Keratinocyte (primary cell): ENCODE measurements at regions not wholly inside any gene's neighbourhood (a gene's known extent, or its start where the extent isn't known, plus 50 kb on each side); places are given as distances from the start of the nearest gene placed in this dataset.

Source experiments
- DNase-seq: peaks from one replicate; pipeline ENCODE4 v3.0.0-alpha.2; 2011; ENCODE audit warnings: low read depth, missing footprints, low spot score
- FAIRE-seq: peaks from 2 replicates; lab custom pipeline; 2011; peaks lifted over from hg19 to GRCh38; lab: Jason Lieb, UNC
- H2AFZ ChIP-seq: 2 replicates; pipeline ENCODE4 v1.6.0; 2012; ENCODE audit warnings: low read length, control low read depth, inconsistent platforms; ENCODE audit not compliant: control insufficient read depth
- H3K27ac ChIP-seq: 2 replicates; pipeline ENCODE4 v1.5.1; 2011; ENCODE audit warnings: low read length; ENCODE audit not compliant: control insufficient read depth, insufficient read depth
- H3K27me3 ChIP-seq: 3 replicates; pipeline ENCODE4 v1.6.0; 2011; ENCODE audit warnings: low read length; ENCODE audit not compliant: control insufficient read depth, insufficient read depth; ENCODE audit errors: extremely low read depth
- H3K36me3 ChIP-seq, 2 experiments: 2 replicates in 1 of 2; 3 replicates in 1 of 2; pipeline ENCODE4 v1.5.1; 2011; ENCODE audit warnings: low read length in 2 of 2, mild to moderate bottlenecking in 1 of 2; ENCODE audit not compliant: control insufficient read depth in 2 of 2, insufficient read depth in 2 of 2; ENCODE audit errors: extremely low read depth in 1 of 2
- H3K4me1 ChIP-seq: 3 replicates; pipeline ENCODE4 v1.5.1; 2011; ENCODE audit warnings: low read length; ENCODE audit not compliant: control insufficient read depth, insufficient read depth; ENCODE audit errors: extremely low read depth
- H3K4me2 ChIP-seq: 3 replicates; pipeline ENCODE4 v1.6.0; 2011; ENCODE audit warnings: low read depth, low read length; ENCODE audit not compliant: control insufficient read depth, insufficient read depth; ENCODE audit errors: extremely low read depth
- H3K4me3 ChIP-seq, 3 experiments: fragments of 200-600 bp in 1 of 3; sonication (generic) in 1 of 3; 2 replicates in 2 of 3; 3 replicates in 1 of 3; pipeline ENCODE4 v1.5.1; 2011 to 2016; ENCODE audit warnings: low read length in 3 of 3, mild to moderate bottlenecking in 3 of 3, control low read depth in 2 of 3, inconsistent platforms in 1 of 3, low read depth in 1 of 3, mixed read lengths in 1 of 3, mixed run types in 1 of 3, moderate library complexity in 1 of 3; ENCODE audit not compliant: control insufficient read depth in 2 of 3, insufficient read depth in 2 of 3; ENCODE audit errors: extremely low read depth in 1 of 3
- H3K79me2 ChIP-seq: 2 replicates; pipeline ENCODE4 v1.6.0; 2012; ENCODE audit warnings: low read length; ENCODE audit not compliant: control insufficient read depth, insufficient read depth
- H3K9ac ChIP-seq: 3 replicates; pipeline ENCODE4 v1.6.0; 2011; ENCODE audit warnings: low read length; ENCODE audit not compliant: control insufficient read depth, insufficient read depth; ENCODE audit errors: extremely low read depth
- H3K9me1 ChIP-seq: 3 replicates; pipeline ENCODE4 v1.6.0; 2011; ENCODE audit warnings: low read length; ENCODE audit not compliant: control insufficient read depth, insufficient read depth; ENCODE audit errors: extremely low read depth
- H3K9me3 ChIP-seq: 2 replicates; pipeline ENCODE4 v1.5.1; 2012; ENCODE audit warnings: low read depth, low read length; ENCODE audit not compliant: control insufficient read depth
- H4K20me1 ChIP-seq: 3 replicates; pipeline ENCODE4 v1.6.0; 2011; ENCODE audit warnings: low read length; ENCODE audit not compliant: control insufficient read depth, insufficient read depth; ENCODE audit errors: extremely low read depth
- CTCF ChIP-seq, 3 experiments: IDR thresholded peaks in 1 of 3; conservative IDR thresholded peaks in 1 of 3; optimal IDR thresholded peaks in 1 of 3; 2 replicates in 2 of 3; 3 replicates in 1 of 3; pipeline versions ENCODE3 to v1.5.1; 2011; ENCODE audit warnings: low read length in 3 of 3, mild to moderate bottlenecking in 3 of 3, moderate library complexity in 2 of 3, control low read depth in 1 of 3, inconsistent platforms in 1 of 3; ENCODE audit not compliant: insufficient read depth in 2 of 3; ENCODE audit errors: extremely low read depth in 1 of 3
- EZH2 ChIP-seq: IDR thresholded peaks from one replicate; pipeline ENCODE4 v1.6.1; 2012; ENCODE audit warnings: inconsistent platforms, mild to moderate bottlenecking, low read length, moderate library complexity
- dilution Hi-C: fragments of 300-500 bp; cut with MboI; formaldehyde crosslinking; loops from one replicate; pipeline ENCODE4 v1.7.0; 2020; ENCODE audit warnings: low sequenced_read_pairs; ENCODE audit not compliant: extremely low pct_ligation_motif_present

GRCh38 chr13:90047600-90047999 is 1299.9 kb upstream of the MIR17HG start:
- peaks cover 2% of the 10 kb centered on the region for H3K9me3 ChIP-seq
- H3K9ac ChIP-seq = no peak overlapping the region
- TF ChIP-seq CTCF (optimal IDR thresholded peaks at IDR 0.05 in 1 of 3, IDR thresholded peaks at IDR 0.05 in 1 of 3, conservative IDR thresholded peaks at IDR 0.05 in 1 of 3; ENCODE audit: extremely low read depth in 1 of 3, insufficient read depth in 2 of 3, low read length in 3 of 3) (no peak), EZH2 (no peak)
- no peak overlapping the region for H3K27ac ChIP-seq
- no peak overlapping the region for H3K4me3 ChIP-seq
- no peaks in the 10 kb centered on the region for H3K4me1 ChIP-seq
- H3K27me3 ChIP-seq = no peaks in the 10 kb centered on the region
- no peak overlapping the region for H2AFZ ChIP-seq
- DNase-seq = no peak
- no peaks in the 10 kb centered on the region for H4K20me1 ChIP-seq
- H3K36me3 ChIP-seq = no peaks in the 10 kb centered on the region
- H3K79me2 ChIP-seq = no peaks in the 10 kb centered on the region
- FAIRE-seq = no peak
- dilution Hi-C loops = no loop called here
- H3K9me1 ChIP-seq = no peaks in the 10 kb centered on the region
- no peak overlapping the region for H3K4me2 ChIP-seq

GRCh38 chr13:90049989-90050671 is 1297.4 kb upstream of the MIR17HG start:
- Histone ChIP-seq H3K9ac (no peak overlapping the region), H2AFZ (no peak overlapping the region), H3K4me3 (no peak overlapping the region), H3K9me3 (peaks cover 2% of the 10 kb centered on the region), H3K27me3 (no peaks in the 10 kb centered on the region), H3K4me2 (no peak overlapping the region), H4K20me1 (no peaks in the 10 kb centered on the region), H3K79me2 (no peaks in the 10 kb centered on the region), H3K4me1 (no peaks in the 10 kb centered on the region), H3K9me1 (no peaks in the 10 kb centered on the region), H3K27ac (no peak overlapping the region), H3K36me3 (no peaks in the 10 kb centered on the region)
- no peak for FAIRE-seq
- TF ChIP-seq EZH2 = no peak
- no peak for TF ChIP-seq CTCF (optimal IDR thresholded peaks at IDR 0.05 in 1 of 3, IDR thresholded peaks at IDR 0.05 in 1 of 3, conservative IDR thresholded peaks at IDR 0.05 in 1 of 3; ENCODE audit: extremely low read depth in 1 of 3, insufficient read depth in 2 of 3, low read length in 3 of 3)
- DNase-seq = no peak
- dilution Hi-C loops = no loop called here
